ENCODE measurements at regions not wholly inside any gene's neighbourhood (a gene's known extent, or its start where the extent isn't known, plus 50 kb on each side); places are given as distances from the start of the nearest gene placed in this dataset.

GRCh38 chr2:163367825-163368582 is 367.8 kb downstream of the FIGN start:
- DNase-seq, result no peak

GRCh38 chr2:163364736-163365135 is 371.1 kb downstream of the FIGN start:
- DNase-seq, result no peak

GRCh38 chr2:163353551-163353950 is 382.3 kb downstream of the FIGN start:
- DNase-seq, result no peak

- DNase-seq, result no peak
Observed at GRCh38 chr2:163351966-163352365, 383.8 kb downstream of the FIGN start.

- no peak for DNase-seq
Observed at GRCh38 chr2:163351143-163351542, 384.7 kb downstream of the FIGN start.

- DNase-seq, result peak; percentile 33
Observed at GRCh38 chr2:163348857-163349380, 386.9 kb downstream of the FIGN start.

GRCh38 chr2:163347982-163348856 is 387.6 kb downstream of the FIGN start:
- peak; percentile 20 for DNase-seq

GRCh38 chr2:163345795-163346573 is 389.8 kb downstream of the FIGN start:
- peak; percentile 73 for DNase-seq

- no peak for DNase-seq
Observed at GRCh38 chr2:163343316-163343715, 392.5 kb downstream of the FIGN start.

GRCh38 chr2:163341426-163341825 is 394.4 kb downstream of the FIGN start:
- no peak for DNase-seq

- DNase-seq, result no peak
Observed at GRCh38 chr2:163338270-163338669, 397.5 kb downstream of the FIGN start.

- DNase-seq, result no peak
Observed at GRCh38 chr2:163324677-163325076, 411.1 kb downstream of the FIGN start.

- DNase-seq, result peak; percentile 2
Observed at GRCh38 chr2:163319006-163319405, 416.8 kb downstream of the FIGN start.

- no peak for DNase-seq
Observed at GRCh38 chr2:163314712-163315111, 421.1 kb downstream of the FIGN start.

- DNase-seq, result no peak
Observed at GRCh38 chr2:163312713-163313112, 423.1 kb downstream of the FIGN start.

- DNase-seq, result no peak
Observed at GRCh38 chr2:163306647-163307046, 429.2 kb downstream of the FIGN start.

- DNase-seq, result no peak
Observed at GRCh38 chr2:163302141-163302540, 433.7 kb downstream of the FIGN start.

- no peak for DNase-seq
Observed at GRCh38 chr2:163291790-163292189, 444.0 kb downstream of the FIGN start.

- DNase-seq, result no peak
Observed at GRCh38 chr2:163281717-163282116, 443.1 kb upstream of the KCNH7 start.

- no peak for DNase-seq
Observed at GRCh38 chr2:163269374-163270021, 430.9 kb upstream of the KCNH7 start.

- no peak for DNase-seq
Observed at GRCh38 chr2:163266772-163267171, 428.2 kb upstream of the KCNH7 start.

GRCh38 chr2:163265562-163265961 is 427.0 kb upstream of the KCNH7 start:
- no peak for DNase-seq

GRCh38 chr2:163264341-163264740 is 425.8 kb upstream of the KCNH7 start:
- no peak for DNase-seq

Measured in hematopoietic multipotent progenitor cell treated with erythropoietin and hydrocortisone succinate and interleukin-3 and kit ligand, for 4 days (in vitro differentiated cells).